ENCODE measurements at regions not wholly inside any gene's neighbourhood (a gene's known extent, or its start where the extent isn't known, plus 50 kb on each side); places are given as distances from the start of the nearest gene placed in this dataset.
"Not testable (repeated sequence)": the region's sequence is repeated elsewhere in the genome, so short reads cannot be mapped to it uniquely, and the experiment has no call there.

- no peak for DNase-seq
Observed at GRCh38 chr19:32066056-32066455, 279.4 kb upstream of the ZNF507 start.

GRCh38 chr19:32067685-32068084 is 277.7 kb upstream of the ZNF507 start:
- no peak for DNase-seq

DNA sequence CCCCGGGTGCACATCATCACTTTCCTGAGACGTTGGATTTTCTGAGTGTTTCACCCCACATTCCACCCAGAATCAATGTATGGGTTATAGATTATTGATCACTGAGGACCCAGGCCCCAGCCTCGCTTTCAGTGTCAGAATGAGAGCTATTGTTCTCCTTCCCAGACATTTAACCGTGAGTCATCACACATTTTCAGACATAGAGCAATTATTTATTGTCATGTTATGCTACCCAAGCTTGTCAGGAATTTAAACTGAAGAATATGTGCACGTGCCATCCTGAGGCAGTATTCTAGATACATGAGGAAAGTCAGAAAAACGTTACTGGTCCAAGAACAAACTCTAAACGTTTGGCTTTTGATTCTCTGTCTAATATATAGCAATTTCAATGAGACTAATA is 276.6 kb upstream of the ZNF507 start:
- DNase-seq, result no peak

DNA sequence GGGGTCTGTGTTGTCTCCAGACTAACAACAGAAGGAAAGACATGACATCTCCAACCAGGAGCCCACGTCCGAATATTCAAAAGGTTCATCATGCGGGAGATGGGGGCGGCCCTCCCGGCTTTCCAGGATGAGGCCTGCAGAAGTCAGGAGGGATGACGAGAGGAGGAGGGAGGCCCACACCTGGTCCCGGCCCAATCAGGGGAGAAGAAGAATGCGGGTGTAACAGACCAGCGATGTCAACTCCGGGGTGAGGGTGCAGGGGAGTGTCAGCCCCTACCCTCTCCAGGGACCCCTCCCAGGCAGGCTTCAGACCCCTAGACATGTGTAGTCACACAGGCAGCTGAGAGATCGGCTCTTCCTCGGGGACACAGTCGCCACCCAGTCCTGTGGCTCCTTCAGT is 275.3 kb upstream of the ZNF507 start:
- DNase-seq, result no peak

DNA sequence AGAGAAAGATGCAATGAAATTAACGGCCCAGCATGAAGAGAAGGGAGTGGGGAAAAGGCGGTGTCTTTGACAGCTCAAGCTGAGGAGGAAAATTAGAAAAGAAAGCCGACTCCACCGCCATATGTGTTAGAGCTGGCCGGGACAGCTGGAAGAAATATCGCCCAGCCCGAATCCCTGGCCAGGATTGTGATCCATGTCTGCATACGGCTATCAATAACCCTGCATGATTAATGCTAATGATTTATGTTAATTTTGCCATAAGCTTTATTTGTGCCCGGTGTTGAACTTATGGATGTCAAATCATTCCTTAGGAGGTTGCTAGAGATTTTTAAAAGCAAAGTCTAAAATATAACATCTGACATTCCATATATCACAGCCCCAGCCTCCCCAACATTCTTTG is 263.4 kb upstream of the ZNF507 start:
- DNase-seq, result no peak

DNA sequence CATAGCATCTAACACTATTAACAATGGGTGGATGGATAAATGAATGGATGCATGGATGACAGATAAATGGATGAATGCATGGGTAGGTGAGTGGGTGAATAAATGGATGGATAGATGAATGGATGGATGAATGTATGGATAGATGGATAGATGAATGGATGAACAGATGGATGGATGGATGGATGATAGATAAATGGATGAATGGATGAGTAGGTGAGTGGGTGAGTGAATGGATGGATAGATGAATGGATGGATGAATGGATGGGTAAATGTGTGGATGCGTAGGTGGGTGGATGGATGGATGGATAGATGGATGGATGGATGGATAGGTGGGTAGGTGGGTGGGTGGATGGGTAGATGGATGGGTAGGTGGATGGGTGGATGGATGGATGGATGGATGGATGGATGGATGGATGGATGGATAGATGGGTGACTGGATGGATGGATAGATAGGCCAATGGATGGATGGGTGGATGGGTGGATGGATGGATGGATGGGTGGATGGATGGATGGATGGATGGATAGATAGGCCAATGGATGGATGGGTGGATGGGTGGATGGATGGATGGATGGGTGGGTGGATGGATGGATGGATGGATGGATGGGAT is 260.6 kb upstream of the ZNF507 start:
- DNase-seq, result not testable (repeated sequence)

DNA sequence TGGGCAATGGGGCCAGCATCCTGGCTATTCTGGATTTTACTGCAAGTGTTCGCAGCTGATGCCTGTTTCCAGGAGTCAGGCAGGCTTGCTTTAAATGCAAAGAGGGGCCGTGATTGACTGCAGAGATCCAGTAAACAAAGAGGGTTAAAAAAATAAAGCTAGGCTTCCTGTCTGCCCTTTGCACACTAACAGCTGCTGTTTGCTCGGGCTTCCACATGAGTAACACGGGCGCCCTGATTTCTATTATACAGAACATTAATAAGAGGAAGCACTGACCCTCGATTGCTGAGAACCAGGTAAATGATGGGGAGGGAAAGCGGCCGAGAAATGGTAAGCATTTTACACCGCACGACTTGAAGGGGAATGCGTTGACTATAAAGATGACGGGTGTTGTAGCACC is 254.2 kb upstream of the ZNF507 start:
- DNase-seq, result no peak

DNA sequence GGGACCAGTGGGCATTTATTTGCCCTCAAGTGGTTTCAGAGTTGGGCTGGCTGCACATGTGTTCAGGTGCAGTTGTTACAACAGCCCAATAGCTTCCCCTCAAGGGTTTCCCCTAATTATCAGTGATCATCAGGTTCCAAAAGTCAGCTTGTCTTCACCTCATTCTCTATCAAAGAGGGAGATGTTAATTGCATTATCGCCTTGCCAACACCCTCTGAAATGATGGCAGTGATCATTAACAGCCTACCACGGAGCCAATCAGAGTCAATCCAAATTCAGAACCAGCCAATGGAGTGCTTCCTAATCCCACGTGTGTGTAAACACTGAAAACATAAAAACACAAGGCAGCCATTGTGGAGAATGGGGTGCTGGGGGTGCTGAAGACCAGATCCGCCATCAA is 248.4 kb upstream of the ZNF507 start:
- no peak for DNase-seq

DNA sequence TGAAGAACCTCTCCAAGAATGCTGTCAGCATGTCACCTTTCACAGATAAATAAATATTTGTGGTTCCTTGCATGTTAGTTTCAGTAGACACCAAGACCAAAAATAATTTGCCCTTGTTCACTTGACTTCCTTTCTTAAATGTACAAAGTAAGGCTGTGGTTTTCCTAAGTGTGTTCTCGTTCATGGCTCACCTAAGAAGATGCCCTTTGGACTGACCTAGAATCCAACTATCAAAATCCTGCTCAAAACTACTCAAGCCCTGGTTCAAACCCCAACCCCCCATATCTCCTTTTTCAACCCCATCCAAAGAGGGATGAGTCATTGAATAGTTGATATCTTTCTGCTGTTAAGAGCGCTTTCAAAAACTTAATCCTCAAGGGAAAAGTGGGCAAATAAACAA is 247.8 kb upstream of the ZNF507 start:
- no peak for DNase-seq

- no peak for DNase-seq
Observed at GRCh38 chr19:32098968-32099367, 246.4 kb upstream of the ZNF507 start.

GRCh38 chr19:32101206-32101605 is 244.2 kb upstream of the ZNF507 start:
- DNase-seq, result no peak

GRCh38 chr19:32103541-32103940 is 241.9 kb upstream of the ZNF507 start:
- DNase-seq, result no peak

GRCh38 chr19:32104153-32104849 is 241.1 kb upstream of the ZNF507 start:
- DNase-seq, result no peak

GRCh38 chr19:32104850-32105235 is 240.6 kb upstream of the ZNF507 start:
- DNase-seq, result no peak

DNA sequence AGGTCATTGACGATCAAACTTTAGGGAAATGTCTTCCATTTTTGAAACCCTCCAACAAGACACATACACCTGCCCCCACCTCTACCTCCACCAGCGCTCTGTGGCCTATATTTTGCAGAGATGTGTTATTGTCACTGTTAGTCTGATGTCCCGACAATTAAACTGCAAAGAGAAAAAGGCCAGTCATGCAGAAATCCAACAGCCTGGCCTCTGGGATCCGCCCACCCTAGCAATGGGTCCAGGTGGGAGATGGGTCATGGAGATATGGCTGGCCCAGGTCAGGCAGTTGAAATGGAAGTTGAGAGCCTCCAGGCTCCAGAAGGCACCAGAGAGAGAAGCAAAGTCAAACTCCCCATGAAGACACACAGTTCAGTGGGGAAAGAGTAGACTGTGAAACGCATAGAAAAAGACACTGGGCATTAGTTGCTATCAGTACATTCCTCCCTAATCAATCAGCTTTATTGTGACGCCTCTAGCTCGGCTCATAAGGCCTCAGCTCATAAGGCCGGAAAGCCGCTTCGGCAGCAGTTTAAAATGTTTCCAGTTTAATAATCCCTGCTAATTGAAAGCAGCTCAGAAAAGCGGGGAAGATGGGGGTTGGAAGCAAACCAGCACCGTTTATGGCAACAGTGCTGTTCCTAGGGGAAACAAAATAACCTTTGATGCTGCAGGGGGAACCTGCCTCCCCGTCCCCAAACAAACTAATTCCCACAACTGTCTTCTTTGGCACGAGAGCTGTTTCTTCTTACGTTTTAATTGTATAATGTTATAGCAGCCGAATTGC is 239.7 kb upstream of the ZNF507 start:
- no peak for DNase-seq

- DNase-seq, result no peak
Observed at GRCh38 chr19:32122258-32122657, 223.2 kb upstream of the ZNF507 start.

- DNase-seq, result no peak
Observed at GRCh38 chr19:32123355-32123940, 222.0 kb upstream of the ZNF507 start.

DNA sequence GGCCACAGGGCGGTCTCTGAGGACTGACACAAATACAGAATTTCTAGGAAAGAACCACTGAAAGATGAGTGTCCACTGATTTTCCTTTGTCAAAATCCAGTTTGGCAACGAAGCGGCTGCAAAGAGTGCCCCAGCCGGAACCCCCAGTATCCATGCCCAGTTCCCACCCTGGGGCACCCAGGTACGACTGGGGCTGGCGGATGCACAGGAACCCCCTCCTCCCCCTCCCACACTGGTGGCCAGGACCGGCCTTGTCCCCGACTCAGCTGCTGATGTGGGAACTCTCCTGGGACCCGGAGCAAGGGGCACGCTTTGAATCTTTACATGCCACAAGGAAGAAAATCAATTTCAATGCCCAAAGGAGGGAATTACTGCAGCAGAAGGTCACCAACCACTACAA is 220.8 kb upstream of the ZNF507 start:
- DNase-seq, result no peak

DNA sequence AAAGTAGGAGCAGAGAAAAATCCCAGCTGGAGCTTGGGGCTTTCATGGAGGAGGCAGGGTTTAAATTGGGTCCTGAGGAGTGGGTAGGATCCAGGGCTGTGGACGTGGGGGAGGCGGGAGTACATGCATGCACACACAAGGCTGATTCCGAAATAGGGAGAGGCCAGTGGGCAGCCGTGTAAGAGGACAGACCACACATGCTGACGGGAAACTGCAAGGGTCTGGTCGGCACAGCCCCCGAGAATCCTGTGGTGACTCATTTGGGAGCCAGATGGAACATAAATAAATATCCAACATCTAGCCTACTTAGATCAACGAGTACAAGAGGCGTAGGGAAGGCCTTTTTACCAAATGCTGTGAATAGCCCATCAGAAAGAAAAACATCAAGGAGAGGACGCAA is 216.3 kb upstream of the ZNF507 start:
- no peak for DNase-seq

- DNase-seq, result no peak
Observed at GRCh38 chr19:32130332-32130731, 215.1 kb upstream of the ZNF507 start.

DNA sequence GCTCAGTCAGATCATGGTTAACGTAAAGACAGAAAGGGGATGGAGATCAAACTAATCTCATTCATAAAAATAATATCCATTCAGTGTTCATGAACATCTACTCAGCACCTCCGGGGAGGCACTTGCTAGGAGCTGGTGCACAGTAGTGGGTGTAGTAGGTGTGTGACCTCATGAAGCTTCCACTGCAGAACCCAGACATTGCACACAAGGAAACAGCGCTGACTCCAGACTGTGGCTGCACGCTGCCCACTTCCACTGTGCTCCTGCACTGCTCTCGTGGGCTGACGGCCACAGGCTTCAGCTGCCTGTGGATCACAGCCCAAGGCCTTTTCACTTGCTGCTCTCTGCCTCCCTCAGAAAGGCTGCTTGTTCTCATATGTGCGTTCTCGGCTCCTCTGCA is 214.4 kb upstream of the ZNF507 start:
- DNase-seq, result no peak

DNA sequence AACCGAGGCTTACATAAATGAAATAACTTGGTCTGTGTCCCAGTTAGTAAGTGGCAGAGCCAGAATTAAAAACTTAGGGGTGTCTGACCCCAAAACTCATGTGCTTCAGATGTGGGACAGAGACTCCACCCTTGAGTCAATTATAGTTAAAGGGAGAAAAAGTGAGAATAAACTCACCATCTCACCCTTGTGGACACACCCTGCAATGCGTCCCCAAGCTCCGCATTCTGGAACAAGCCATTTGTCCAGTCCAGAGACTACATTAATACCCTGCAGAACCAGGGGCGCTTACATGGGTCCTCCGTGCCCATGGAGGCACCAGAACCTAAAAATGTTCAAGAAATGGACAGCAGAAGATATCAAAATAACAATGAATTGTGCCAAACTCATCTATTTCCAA is 207.0 kb upstream of the ZNF507 start:
- DNase-seq, result no peak

DNA sequence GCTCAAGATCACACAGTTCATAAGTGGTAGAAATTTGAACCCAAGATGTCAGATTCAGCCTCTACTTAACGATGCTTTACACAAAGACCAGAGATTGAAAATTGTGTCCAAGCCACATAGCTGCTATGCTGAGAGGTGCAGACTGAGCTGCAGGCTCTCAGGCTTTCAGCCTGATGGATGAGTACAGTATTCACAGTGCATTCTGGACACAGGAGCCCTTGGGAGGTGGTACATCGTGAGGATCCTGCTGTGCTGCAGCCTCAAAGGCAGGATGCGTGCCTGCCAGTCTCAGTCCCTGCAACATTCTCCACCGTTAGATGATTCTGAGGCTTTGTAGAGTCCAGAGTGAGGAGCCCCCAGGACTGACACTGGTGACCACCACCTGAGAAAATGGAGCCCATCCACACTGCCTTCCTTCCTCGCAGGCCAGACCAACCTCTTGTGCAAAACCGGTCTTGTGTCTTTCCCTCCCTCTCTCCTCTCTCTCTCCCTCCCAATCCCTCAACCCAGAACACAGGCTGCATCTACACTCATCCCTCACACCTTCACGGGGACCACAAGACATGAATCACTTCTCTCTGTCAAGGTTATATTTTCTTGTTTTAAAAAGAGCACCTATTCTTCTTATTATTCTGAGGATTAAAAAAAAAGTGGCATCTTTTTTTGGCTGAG is 203.4 kb upstream of the ZNF507 start:
- no peak for DNase-seq

Measured in activated CD4-positive, alpha-beta T cell treated with anti-CD3 and anti-CD28 coated beads, Interleukin-2, amount 50 U/mL, for 1 hour (primary cell).